ENCODE measurements at regions not wholly inside any gene's neighbourhood (a gene's known extent, or its start where the extent isn't known, plus 50 kb on each side); places are given as distances from the start of the nearest gene placed in this dataset.

DNA sequence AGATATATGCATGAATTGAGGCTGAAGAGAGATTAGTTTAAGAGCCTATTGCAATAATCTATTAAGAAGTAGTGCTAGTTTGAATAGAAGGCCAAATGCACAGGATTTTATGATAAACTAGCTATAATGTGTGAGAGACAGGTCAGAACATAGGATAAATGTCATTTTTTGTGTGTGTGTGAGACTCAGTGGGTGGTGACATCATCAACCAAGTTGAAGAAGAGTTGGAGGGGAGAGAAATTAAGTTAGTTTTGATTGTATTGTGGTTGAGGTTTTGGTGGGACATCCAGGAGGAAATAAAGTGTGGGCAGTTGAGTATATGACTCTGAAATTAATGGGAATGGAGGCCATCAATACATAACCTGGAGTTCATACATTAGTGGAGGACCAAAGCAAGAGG, 320.1 kb upstream of the CWC22 start (continued):
- no peak for TF ChIP-seq SIN3A (IDR thresholded peaks at IDR 0.05; ENCODE audit: borderline replicate concordance, low read depth, low read length)
- TF ChIP-seq TAF1 (IDR thresholded peaks at IDR 0.05; ENCODE audit: borderline replicate concordance, low read depth, low read length): no peak
- TF ChIP-seq EP300 (IDR thresholded peaks at IDR 0.05; ENCODE audit: borderline replicate concordance in 1 of 2, low read depth in 1 of 2, low read length in 1 of 2): no peak
- no peak for TF ChIP-seq RFX5 (IDR thresholded peaks at IDR 0.05; ENCODE audit: low read length)
- TF ChIP-seq RAD21 (IDR thresholded peaks at IDR 0.05; ENCODE audit: low read length): no peak
- TF ChIP-seq YY1 (IDR thresholded peaks at IDR 0.05; ENCODE audit: low read depth): no peak
- TF ChIP-seq, protein P1, sequence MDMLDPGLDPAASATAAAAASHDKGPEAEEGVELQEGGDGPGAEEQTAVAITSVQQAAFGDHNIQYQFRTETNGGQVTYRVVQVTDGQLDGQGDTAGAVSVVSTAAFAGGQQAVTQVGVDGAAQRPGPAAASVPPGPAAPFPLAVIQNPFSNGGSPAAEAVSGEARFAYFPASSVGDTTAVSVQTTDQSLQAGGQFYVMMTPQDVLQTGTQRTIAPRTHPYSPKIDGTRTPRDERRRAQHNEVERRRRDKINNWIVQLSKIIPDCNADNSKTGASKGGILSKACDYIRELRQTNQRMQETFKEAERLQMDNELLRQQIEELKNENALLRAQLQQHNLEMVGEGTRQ (IDR thresholded peaks at IDR 0.05; ENCODE audit: borderline replicate concordance, low read depth, low read length): no peak
- no peak for TF ChIP-seq JUND (IDR thresholded peaks at IDR 0.05)
- TF ChIP-seq, protein P2, sequence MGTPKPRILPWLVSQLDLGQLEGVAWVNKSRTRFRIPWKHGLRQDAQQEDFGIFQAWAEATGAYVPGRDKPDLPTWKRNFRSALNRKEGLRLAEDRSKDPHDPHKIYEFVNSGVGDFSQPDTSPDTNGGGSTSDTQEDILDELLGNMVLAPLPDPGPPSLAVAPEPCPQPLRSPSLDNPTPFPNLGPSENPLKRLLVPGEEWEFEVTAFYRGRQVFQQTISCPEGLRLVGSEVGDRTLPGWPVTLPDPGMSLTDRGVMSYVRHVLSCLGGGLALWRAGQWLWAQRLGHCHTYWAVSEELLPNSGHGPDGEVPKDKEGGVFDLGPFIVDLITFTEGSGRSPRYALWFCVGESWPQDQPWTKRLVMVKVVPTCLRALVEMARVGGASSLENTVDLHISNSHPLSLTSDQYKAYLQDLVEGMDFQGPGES (IDR thresholded peaks at IDR 0.05; ENCODE audit: low read depth, low read length): no peak
- no peak for TF ChIP-seq NFIC (IDR thresholded peaks at IDR 0.05; ENCODE audit: borderline replicate concordance)
- no peak for TF ChIP-seq SMC3 (IDR thresholded peaks at IDR 0.05; ENCODE audit: low read depth, low read length)

DNA sequence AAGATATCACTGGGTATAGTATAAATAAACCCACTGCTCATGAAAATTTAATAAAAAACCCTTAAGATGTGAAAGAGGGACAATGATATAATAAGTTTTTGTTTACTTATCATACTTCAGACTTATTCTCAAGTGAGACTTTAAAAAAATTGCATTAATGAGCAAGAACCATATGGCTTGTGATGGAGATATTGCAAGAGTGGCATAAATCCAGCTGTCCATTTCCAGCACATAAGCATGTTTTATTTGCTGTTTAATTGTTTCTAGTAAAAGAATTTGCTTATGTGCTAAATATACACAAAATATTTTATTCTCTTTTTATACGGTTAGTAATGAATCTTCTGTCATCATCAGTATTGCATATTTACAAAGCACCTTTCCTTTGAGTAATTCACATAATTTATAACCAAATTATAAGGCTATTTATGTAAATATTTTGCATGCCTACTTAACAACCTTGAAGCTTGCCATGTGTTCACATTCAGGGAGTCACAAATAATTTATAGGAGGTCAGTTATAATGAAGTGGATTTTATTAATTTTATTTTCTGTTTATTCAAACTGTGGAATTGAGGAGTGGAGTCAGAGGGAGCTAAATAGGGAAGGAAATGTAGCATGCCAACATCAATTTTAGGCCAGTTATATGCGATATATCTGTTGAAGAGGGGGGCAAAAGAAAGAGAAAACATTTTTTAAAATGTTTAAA, 318.5 kb upstream of the CWC22 start:
- no peaks in the 10 kb centered on the region for H3K27me3 ChIP-seq (ENCODE audit: insufficient read depth)
- 78% methylated on average over 2 of the region's 2 CpGs for WGBS (ENCODE audit: low lambda C conversion rate)
- no peak for DNase-seq

More for the DNA sequence above, 318.5 kb upstream of the CWC22 start:
- no peaks in the 10 kb centered on the region for H4K20me1 ChIP-seq (ENCODE audit: insufficient read depth)
- H3K4me1 ChIP-seq (ENCODE audit: control insufficient read depth in 1 of 2, insufficient read depth in 2 of 2, low read depth in 1 of 2, low read length in 1 of 2): no peaks in the 10 kb centered on the region; a peak in 1 of 4 replicates
- H3K27ac ChIP-seq (ENCODE audit: low read depth in 2 of 2, low read length in 1 of 2): no peak overlapping the region
- H3K9me2 ChIP-seq: 0 out of 2 replicates have a peak, but pooled peaks cover 2% of the 10 kb centered on the region
- ChIA-PET CTCF (no interaction called here), POLR2A (no interaction called here)
- H3F3A ChIP-seq (replicated peaks; ENCODE audit: insufficient read depth): no peaks in the 10 kb centered on the region
- H3K9me3 ChIP-seq: no peaks in the 10 kb centered on the region
- TF ChIP-seq, protein P3, sequence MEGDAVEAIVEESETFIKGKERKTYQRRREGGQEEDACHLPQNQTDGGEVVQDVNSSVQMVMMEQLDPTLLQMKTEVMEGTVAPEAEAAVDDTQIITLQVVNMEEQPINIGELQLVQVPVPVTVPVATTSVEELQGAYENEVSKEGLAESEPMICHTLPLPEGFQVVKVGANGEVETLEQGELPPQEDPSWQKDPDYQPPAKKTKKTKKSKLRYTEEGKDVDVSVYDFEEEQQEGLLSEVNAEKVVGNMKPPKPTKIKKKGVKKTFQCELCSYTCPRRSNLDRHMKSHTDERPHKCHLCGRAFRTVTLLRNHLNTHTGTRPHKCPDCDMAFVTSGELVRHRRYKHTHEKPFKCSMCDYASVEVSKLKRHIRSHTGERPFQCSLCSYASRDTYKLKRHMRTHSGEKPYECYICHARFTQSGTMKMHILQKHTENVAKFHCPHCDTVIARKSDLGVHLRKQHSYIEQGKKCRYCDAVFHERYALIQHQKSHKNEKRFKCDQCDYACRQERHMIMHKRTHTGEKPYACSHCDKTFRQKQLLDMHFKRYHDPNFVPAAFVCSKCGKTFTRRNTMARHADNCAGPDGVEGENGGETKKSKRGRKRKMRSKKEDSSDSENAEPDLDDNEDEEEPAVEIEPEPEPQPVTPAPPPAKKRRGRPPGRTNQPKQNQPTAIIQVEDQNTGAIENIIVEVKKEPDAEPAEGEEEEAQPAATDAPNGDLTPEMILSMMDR (IDR thresholded peaks at IDR 0.05): no peak
- no peak for TF ChIP-seq YY1 (IDR thresholded peaks at IDR 0.05; ENCODE audit: low read depth)
- no peak for TF ChIP-seq NRF1 (IDR thresholded peaks at IDR 0.05; ENCODE audit: low read depth, low read length)
- TF ChIP-seq EZH2phosphoT487 (IDR thresholded peaks at IDR 0.05; ENCODE audit: borderline replicate concordance, low read depth): no peak
- H3K79me2 ChIP-seq (ENCODE audit: insufficient read depth): no peaks in the 10 kb centered on the region
- no peak overlapping the region for H3K4me3 ChIP-seq (ENCODE audit: low read depth in 2 of 2, low read length in 1 of 2)
- H3K36me3 ChIP-seq (replicated peaks in 1 of 2; ENCODE audit: control insufficient read depth in 1 of 2, insufficient read depth in 2 of 2, low read length in 1 of 2): no peaks in the 10 kb centered on the region
- H3K4me2 ChIP-seq: no peak overlapping the region
- H3K9ac ChIP-seq: no peak overlapping the region
- no peak overlapping the region for H2AFZ ChIP-seq (ENCODE audit: low read depth)

Measured in SK-N-SH (cell line).